Epithelial cell of proximal tubule (primary cell): ENCODE measurements at regions not wholly inside any gene's neighbourhood (a gene's known extent, or its start where the extent isn't known, plus 50 kb on each side); places are given as distances from the start of the nearest gene placed in this dataset.

Source experiments
- DNase-seq: peaks from one replicate; pipeline ENCODE4 v3.0.0-alpha.2; 2011; ENCODE audit warnings: low read depth
- H3K4me3 ChIP-seq: 2 replicates; pipeline ENCODE4 v1.5.1; 2011; ENCODE audit warnings: low read depth, mild to moderate bottlenecking, low read length
- TF ChIP-seq, protein P1 (sequence below): conservative IDR thresholded peaks from 2 replicates; pipeline ENCODE4 v1.5.1; 2012; ENCODE audit warnings: low read depth, mild to moderate bottlenecking, low read length

DNA sequence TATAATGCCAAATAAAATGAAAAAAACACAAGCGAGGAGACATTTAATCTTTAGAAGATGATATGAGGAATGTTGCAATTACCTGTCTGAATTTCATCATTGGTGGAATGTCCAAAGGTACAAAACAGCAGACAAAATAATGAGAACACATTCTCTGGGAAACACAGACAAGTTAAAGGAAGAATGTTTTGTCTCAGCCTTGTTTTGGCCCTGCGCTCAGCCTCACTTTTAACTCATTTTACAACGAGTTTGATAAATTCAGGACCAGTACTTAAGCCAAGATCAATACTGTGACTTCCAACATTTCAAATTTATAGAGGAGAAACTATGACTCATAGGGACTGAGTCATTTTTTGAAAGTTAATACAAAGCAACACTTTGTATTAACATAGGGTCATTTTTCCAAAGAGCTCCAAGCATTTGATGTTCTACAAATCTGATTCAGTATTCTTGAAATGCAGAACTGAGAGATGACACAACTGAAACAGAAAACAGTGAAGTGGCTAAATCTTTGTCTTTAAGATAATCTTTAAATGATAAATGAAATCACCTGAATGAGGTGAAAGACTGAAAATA lies 833.2 kb upstream of the CHAC2 start:
- no peak overlapping the region for H3K4me3 ChIP-seq
- TF ChIP-seq, protein P1, sequence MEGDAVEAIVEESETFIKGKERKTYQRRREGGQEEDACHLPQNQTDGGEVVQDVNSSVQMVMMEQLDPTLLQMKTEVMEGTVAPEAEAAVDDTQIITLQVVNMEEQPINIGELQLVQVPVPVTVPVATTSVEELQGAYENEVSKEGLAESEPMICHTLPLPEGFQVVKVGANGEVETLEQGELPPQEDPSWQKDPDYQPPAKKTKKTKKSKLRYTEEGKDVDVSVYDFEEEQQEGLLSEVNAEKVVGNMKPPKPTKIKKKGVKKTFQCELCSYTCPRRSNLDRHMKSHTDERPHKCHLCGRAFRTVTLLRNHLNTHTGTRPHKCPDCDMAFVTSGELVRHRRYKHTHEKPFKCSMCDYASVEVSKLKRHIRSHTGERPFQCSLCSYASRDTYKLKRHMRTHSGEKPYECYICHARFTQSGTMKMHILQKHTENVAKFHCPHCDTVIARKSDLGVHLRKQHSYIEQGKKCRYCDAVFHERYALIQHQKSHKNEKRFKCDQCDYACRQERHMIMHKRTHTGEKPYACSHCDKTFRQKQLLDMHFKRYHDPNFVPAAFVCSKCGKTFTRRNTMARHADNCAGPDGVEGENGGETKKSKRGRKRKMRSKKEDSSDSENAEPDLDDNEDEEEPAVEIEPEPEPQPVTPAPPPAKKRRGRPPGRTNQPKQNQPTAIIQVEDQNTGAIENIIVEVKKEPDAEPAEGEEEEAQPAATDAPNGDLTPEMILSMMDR = no peak
- DNase-seq = peak; percentile 31

DNA sequence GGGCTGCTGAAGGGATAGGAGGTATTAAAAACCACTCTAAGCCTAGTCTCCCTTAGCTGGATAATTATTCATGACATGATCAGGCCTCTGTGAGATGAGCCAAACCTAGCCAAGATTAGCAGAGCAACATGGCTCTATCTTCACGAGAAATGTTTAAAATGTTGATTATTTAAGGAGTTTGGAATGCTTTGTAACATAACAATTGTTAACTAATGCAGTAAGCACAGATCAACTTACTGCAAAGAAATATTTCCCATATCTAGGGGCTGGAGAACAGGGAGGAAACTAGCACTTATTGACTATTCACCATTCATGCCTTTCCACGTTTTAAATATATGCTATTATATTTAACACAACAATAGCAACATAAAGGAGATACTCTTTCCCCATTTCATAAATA lies 833.7 kb upstream of the CHAC2 start:
- no peak overlapping the region for H3K4me3 ChIP-seq
- DNase-seq = no peak

DNA sequence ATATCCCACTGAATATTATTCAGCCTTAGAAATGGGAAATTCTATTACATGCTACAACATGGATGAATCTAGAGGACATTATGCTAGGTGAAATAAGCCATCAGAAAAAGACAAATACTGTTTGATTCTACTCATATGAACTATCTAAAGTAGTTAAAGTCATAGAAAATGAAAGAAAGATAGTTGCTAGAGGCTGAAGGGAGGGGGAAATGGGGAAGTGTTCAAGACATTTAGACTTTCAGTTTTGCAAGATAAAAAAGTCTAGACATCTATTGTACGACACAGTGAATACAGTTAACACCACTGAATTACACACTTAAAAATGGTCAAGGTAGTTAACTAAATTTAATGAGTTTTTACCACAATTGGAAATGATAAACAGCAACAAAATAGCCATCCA lies 835.9 kb upstream of the CHAC2 start:
- TF ChIP-seq, protein P1 = no peak
- DNase-seq = no peak
- no peak overlapping the region for H3K4me3 ChIP-seq

More for the DNA sequence above, 833.7 kb upstream of the CHAC2 start:
- TF ChIP-seq, protein P1 = no peak

DNA sequence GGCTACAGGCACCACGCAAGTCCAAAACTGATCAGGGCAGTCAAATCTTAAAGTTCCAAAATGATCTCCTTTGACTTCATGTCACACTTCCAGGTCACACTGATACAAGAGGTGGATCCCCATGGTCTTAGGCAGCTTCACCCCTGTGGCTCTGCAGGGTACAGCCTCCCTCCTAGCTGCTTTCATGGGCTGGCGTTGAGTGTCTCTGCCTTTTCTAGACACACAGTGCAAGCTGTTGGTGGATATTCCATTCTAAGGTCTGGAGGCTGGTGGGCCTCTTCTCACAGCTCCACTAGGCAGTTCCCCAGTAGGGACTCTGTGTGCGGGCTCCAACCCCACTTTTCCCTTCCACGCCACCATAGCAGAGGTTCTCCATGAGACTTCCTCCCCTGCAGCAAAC lies 838.2 kb upstream of the CHAC2 start:
- DNase-seq = no peak
- TF ChIP-seq, protein P1 = no peak
- no peak overlapping the region for H3K4me3 ChIP-seq

DNA sequence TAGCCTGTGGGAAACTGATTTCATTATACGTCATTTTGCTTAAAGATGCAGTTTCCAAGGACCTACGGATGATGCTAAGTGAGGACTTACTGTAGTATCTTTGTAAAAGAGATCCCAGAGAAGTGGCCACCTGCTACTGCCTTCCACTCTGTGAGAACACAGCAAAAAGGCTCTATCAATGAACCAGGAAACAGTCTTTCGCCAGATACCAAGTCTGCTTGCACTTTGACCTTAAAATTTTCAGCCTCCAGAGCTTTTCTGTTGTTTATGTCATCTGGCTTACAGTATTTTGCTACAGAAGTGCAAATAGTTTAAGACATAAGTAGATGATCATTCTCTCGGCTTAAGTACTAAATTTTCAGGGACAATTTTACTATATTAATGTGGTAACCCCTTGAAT lies 847.9 kb upstream of the CHAC2 start:
- no peak overlapping the region for H3K4me3 ChIP-seq
- DNase-seq = no peak
- TF ChIP-seq, protein P1 = no peak

DNA sequence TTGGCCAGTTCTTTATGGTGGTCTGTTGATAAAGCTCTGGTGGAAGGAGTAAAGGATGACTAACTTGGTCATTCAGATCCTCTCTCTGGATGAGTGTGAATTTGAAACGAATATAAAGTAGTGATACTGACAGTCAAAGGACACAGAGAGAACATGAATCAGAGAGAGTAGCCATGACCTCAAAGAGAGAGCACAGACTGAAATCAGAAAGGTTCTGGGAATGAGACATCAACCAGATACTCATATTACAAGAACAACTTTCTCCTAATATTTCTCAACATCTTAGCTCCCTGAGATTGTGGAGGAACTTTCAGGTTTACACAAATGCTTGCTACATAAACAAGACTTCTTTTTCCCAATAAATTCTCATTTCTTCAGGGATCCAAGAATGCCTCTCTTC lies 849.1 kb upstream of the CHAC2 start:
- no peak overlapping the region for H3K4me3 ChIP-seq
- DNase-seq = no peak
- TF ChIP-seq, protein P1 = no peak

DNA sequence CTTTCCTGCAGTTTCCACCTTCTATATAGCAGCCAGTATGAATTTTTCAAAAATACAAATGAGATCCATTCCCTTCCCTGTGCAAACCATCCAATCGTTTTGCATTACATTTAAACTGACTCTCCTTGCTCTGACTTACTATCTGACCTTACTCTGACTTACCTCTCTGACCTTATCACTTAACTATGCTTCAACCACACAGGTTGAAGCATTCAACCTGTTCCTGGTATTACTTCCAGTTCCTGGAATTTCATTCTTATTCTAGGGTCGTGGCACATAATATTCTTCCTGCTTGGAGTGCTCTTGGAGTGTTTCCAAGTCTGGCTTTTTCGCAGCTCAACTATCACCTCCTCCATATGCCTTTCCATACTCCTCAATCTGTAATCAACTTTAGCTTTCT lies 850.6 kb upstream of the CHAC2 start:
- TF ChIP-seq, protein P1 = no peak
- no peak for DNase-seq
- H3K4me3 ChIP-seq = no peak overlapping the region
